T-cell (primary cell): ENCODE measurements at regions not wholly inside any gene's neighbourhood (a gene's known extent, or its start where the extent isn't known, plus 50 kb on each side); places are given as distances from the start of the nearest gene placed in this dataset.
"Not testable (repeated sequence)": the region's sequence is repeated elsewhere in the genome, so short reads cannot be mapped to it uniquely, and the experiment has no call there.

Source experiments
- ATAC-seq, 4 experiments: fragments of 200-7000 bp in 3 of 4; fragments of 150-1000 bp in 1 of 4; cut with Tn5 transposase; replicated peaks in 1 of 4; 1 replicate in 3 of 4; 2 replicates in 1 of 4; pipeline ENCODE4 v1.10.0; 2021; ENCODE audit warnings: moderate library complexity in 3 of 4, mild to moderate bottlenecking in 2 of 4, moderate number of reproducible peaks in 1 of 4
- CTCF ChIA-PET, 2 donors: fragments of 300-600 bp; sonication (Branson Sonifier 250); formaldehyde crosslinking; loops; one replicate each; lab custom pipeline; 2022; ENCODE audit warnings: antibody characterized with exemption in 2 of 2; lab: Charles Lee
- POLR2A ChIA-PET, 2 donors: fragments of 300-600 bp; sonication (Branson Sonifier 250); formaldehyde crosslinking; loops; one replicate each; lab custom pipeline; 2022; ENCODE audit warnings: antibody characterized with exemption in 2 of 2; lab: Charles Lee
- DNase-seq, 35 experiments: peaks; one replicate each; pipeline versions ENCODE4 v3.0.0 to v3.0.0-alpha.2; 2013 to 2023
- H3K27ac ChIP-seq: one replicate; pipeline ENCODE4 v1.5.1; 2013; ENCODE audit warnings: low read length
- H3K27me3 ChIP-seq, 2 experiments: replicated peaks in 1 of 2; 1 replicate in 1 of 2; 2 replicates in 1 of 2; pipeline versions ENCODE4 v1.6.1 to v1.7.0; 2013; ENCODE audit warnings: low read length in 1 of 2, mixed read lengths in 1 of 2; ENCODE audit not compliant: control insufficient read depth in 2 of 2, insufficient read depth in 2 of 2; ENCODE audit errors: extremely low read depth in 1 of 2
- H3K36me3 ChIP-seq, 2 donors: 1 replicate in 1 of 2; 2 replicates in 1 of 2; pipeline versions ENCODE4 v1.6.1 to v1.7.0; 2013; ENCODE audit warnings: low read length in 1 of 2; ENCODE audit not compliant: control insufficient read depth in 2 of 2, insufficient read depth in 1 of 2; ENCODE audit errors: extremely low read depth in 1 of 2
- H3K4me1 ChIP-seq, 2 experiments: 1 replicate in 1 of 2; 2 replicates in 1 of 2; pipeline versions ENCODE4 v1.6.1 to v1.7.0; 2013; ENCODE audit warnings: low read length in 2 of 2, mixed read lengths in 1 of 2; ENCODE audit not compliant: insufficient read depth in 2 of 2, control insufficient read depth in 1 of 2; ENCODE audit errors: extremely low read depth in 1 of 2
- H3K4me3 ChIP-seq, 2 donors: 1 replicate in 1 of 2; 2 replicates in 1 of 2; pipeline versions ENCODE4 v1.5.1 to v1.7.0; 2013; ENCODE audit warnings: mild to moderate bottlenecking in 2 of 2, low read length in 1 of 2, moderate library complexity in 1 of 2; ENCODE audit not compliant: control insufficient read depth in 1 of 2; ENCODE audit errors: extremely low read depth in 1 of 2
- H3K9me3 ChIP-seq: 2 replicates; pipeline ENCODE4 v1.7.0; 2013
- H3K27ac Mint-ChIP-seq, 2 donors: one replicate each; pipeline ENCODE4 v1.8.0; 2020 to 2021; ENCODE audit warnings: mild to moderate bottlenecking in 2 of 2, mixed read lengths in 2 of 2
- H3K27me3 Mint-ChIP-seq, 2 donors: one replicate each; pipeline ENCODE4 v1.8.0; 2021 to 2022; ENCODE audit warnings: mixed read lengths in 2 of 2
- H3K36me3 Mint-ChIP-seq: one replicate; pipeline ENCODE4 v1.8.0; 2021; ENCODE audit warnings: mixed read lengths
- H3K4me1 Mint-ChIP-seq, 3 donors: one replicate each; pipeline ENCODE4 v1.8.0; 2020 to 2022; ENCODE audit warnings: mixed read lengths in 3 of 3, mild to moderate bottlenecking in 1 of 3
- H3K4me3 Mint-ChIP-seq, 3 donors: one replicate each; pipeline ENCODE4 v1.8.0; 2020 to 2022; ENCODE audit warnings: mild to moderate bottlenecking in 3 of 3, mixed read lengths in 3 of 3, moderate library complexity in 3 of 3
- H3K9me3 Mint-ChIP-seq, 3 donors: one replicate each; pipeline ENCODE4 v1.8.0; 2020 to 2022; ENCODE audit warnings: mixed read lengths in 3 of 3
- WGBS: methylation state at CpG from one replicate; pipeline ENCODE4 v1.1.5; 2013; ENCODE audit warnings: missing lambda C conversion rate; ENCODE audit not compliant: insufficient coverage; 5-methylcytosine and 5-hydroxymethylcytosine counted together

DNA sequence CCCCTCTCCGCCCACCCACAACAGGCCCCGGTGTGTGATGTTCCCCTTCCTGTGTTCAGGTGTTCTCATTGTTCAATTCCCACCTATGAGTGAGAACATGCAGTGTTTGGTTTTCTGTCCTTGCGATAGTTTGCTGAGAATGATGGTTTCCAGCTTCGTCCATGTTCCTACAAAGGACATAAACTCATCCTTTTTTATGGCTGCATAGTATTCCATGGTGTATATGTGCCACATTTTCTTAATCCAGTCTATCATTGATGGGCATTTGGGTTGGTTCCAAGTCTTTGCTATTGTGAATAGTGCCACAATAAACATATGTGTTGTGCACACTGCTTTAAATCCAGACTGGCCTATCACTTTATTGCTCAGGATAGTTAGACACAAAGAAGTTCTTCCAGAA is 309.1 kb downstream of the MTX2 start:
- WGBS: no CpG with 5 or more reads among the region's 4 CpGs
- H3K9me3 Mint-ChIP-seq, POLR2A ChIA-PET, H3K9me3 ChIP-seq, DNase-seq, ATAC-seq, H3K27me3 ChIP-seq, H3K27ac Mint-ChIP-seq, H3K4me1 ChIP-seq, H3K4me3 Mint-ChIP-seq, H3K27ac ChIP-seq, H3K36me3 Mint-ChIP-seq, H3K4me3 ChIP-seq, H3K4me1 Mint-ChIP-seq, H3K36me3 ChIP-seq: not testable (repeated sequence)
- H3K27me3 Mint-ChIP-seq: peaks cover 15 to 29% of the 10 kb centered on the region in 2 donors
- CTCF ChIA-PET: interaction anchor here in 1 of 2 donors (1.5 kb wide), 1 partner anchor 24 kb away, joined by 3 read pairs; no protein-coding TSS in a partner anchor

DNA sequence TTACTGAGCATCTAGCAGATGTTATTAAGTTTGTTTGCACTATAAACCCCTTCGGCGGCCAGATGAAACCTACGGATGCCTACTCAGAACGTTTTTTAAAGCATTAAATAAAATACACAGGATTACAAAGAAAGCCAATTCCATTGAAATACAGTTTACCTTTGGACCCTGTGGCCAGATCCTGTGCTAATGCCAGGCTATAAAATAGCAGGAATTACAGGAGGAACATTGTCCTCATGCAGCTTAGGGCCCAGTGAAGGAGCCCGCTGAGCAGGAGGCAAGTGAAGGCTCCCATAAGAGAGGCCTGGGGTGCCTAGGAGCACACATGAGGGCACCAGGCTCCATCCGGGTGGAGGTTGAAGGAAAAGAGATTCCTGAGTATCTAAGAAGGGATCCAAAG is 310.4 kb downstream of the MTX2 start:
- no peaks in the 10 kb centered on the region for H3K36me3 Mint-ChIP-seq
- no peaks in the 10 kb centered on the region for H3K4me1 ChIP-seq
- H3K9me3 Mint-ChIP-seq: no peaks in the 10 kb centered on the region
- no peak for ATAC-seq
- no peak overlapping the region for H3K27ac Mint-ChIP-seq
- no peak overlapping the region for H3K27ac ChIP-seq
- H3K4me1 Mint-ChIP-seq: no peaks in the 10 kb centered on the region
- peaks cover 3 to 6% of the 10 kb centered on the region in 2 experiments for H3K27me3 ChIP-seq
- H3K4me3 Mint-ChIP-seq: no peak overlapping the region
- H3K27me3 Mint-ChIP-seq: peaks cover 20 to 29% of the 10 kb centered on the region in 2 donors
- CTCF ChIA-PET: no interaction called here
- H3K9me3 ChIP-seq: no peaks in the 10 kb centered on the region
- 87% methylated on average over 4 of the region's 6 CpGs for WGBS
- DNase-seq: no peak
- no peak overlapping the region for H3K4me3 ChIP-seq
- no peaks in the 10 kb centered on the region for H3K36me3 ChIP-seq
- POLR2A ChIA-PET: no interaction called here

DNA sequence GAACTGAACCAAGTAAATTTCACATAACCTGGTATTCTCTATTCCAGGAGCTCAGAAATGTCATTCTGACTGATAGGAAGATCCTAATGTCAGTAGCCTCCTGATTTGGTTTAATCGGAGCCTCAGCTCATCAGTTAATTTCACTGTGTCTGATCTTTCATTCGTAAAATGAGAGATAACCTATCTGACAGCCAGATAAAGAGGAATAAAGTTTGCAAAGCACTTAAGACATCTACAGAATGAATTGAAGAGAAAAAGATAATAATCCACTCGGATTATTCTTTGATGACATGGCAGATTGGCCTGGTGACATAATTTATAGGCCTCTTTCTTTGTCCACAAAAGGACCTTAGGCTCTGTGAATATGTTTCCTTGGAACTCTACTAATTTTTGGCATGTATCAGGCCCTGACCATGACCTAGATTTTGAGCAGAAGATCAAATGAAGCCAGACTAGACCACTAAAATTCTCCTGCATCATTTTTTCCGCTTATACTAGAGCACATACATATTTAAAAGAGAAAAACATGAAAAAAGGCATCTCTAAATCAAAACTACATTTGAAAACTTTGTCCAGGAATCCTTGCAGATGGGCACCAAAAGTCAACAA is 312.4 kb downstream of the MTX2 start:
- no peak for DNase-seq
- ChIA-PET POLR2A (no interaction called here), CTCF (no interaction called here)
- no peak for ATAC-seq
- WGBS: 71% methylated on average over 1 of the region's 4 CpGs
- Histone ChIP-seq H3K27ac (no peak overlapping the region), H3K36me3 (no peaks in the 10 kb centered on the region), H3K9me3 (no peaks in the 10 kb centered on the region), H3K4me1 (no peaks in the 10 kb centered on the region), H3K27me3 (peaks cover 0 to 9% of the 10 kb centered on the region in 2 experiments), H3K4me3 (no peak overlapping the region)
- H3K4me1 Mint-ChIP-seq: no peaks in the 10 kb centered on the region
- peaks cover 22 to 34% of the 10 kb centered on the region in 2 donors for H3K27me3 Mint-ChIP-seq
- H3K4me3 Mint-ChIP-seq: no peak overlapping the region
- H3K9me3 Mint-ChIP-seq: no peaks in the 10 kb centered on the region
- H3K36me3 Mint-ChIP-seq: no peaks in the 10 kb centered on the region
- H3K27ac Mint-ChIP-seq: no peak overlapping the region

DNA sequence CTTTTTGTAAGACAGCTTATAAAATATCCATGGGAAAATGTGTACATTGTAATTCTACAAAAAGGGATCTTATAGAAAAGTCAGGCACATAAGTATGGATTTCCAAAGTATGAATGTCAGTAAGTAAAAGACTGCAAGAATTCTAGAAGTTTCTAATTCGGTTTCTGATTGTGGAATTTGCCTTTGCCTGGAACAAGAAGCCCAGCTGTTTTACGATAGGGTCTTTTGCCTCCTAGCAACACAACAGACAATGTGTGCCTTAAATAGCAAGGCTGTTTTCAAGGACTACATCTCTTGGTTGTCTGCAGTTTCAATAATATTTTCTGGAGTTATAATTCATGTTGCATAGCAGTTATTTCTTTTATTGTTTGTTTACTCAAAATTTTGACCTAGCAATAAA is 312.9 kb downstream of the MTX2 start:
- Mint-ChIP-seq H3K27me3 (peaks cover 27 to 32% of the 10 kb centered on the region in 2 donors), H3K9me3 (no peaks in the 10 kb centered on the region), H3K4me1 (no peaks in the 10 kb centered on the region), H3K36me3 (no peaks in the 10 kb centered on the region), H3K4me3 (no peak overlapping the region), H3K27ac (no peak overlapping the region)
- no peak overlapping the region for H3K4me3 ChIP-seq
- no peaks in the 10 kb centered on the region for H3K9me3 ChIP-seq
- no CpG with 5 or more reads among the region's 2 CpGs for WGBS
- H3K27ac ChIP-seq: no peak overlapping the region
- POLR2A ChIA-PET: no interaction called here
- DNase-seq (no peak), ATAC-seq (no peak)
- H3K27me3 ChIP-seq: peaks cover 0 to 9% of the 10 kb centered on the region in 2 experiments
- CTCF ChIA-PET: no interaction called here
- H3K36me3 ChIP-seq: no peaks in the 10 kb centered on the region
- no peaks in the 10 kb centered on the region for H3K4me1 ChIP-seq

DNA sequence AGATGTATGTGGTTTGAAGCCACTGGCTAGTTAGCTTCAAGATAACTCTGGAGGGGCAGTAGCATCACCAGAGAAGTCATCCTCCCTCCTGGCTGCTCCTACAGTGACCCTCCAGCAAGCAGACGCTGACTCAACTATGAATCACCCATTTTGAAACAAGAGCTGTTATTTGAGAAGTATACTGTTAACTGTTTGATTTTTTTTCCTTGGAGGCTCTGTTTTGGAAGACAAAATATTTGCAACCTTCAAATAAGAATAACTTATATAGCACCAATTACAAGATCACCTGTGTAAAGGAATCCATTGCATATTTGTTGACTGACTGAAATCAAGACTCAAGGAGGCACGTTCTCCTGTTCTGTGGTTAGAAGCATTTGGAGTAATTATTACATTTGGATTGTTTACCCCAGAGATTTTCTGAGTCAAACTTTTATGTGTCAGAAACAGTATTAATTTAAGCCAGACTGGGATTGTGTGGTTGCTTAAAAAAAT is 313.8 kb downstream of the MTX2 start:
- no peaks in the 10 kb centered on the region for H3K36me3 Mint-ChIP-seq
- Histone ChIP-seq H3K9me3 (no peaks in the 10 kb centered on the region), H3K27ac (no peak overlapping the region), H3K4me1 (no peaks in the 10 kb centered on the region), H3K27me3 (peaks cover 0 to 9% of the 10 kb centered on the region in 2 experiments), H3K36me3 (no peaks in the 10 kb centered on the region), H3K4me3 (no peak overlapping the region)
- ChIA-PET POLR2A (no interaction called here), CTCF (interaction anchor here in 1 of 2 donors (0.5 kb wide), 1 partner anchor 16 kb away, joined by 3 read pairs; no protein-coding TSS in a partner anchor)
- no peaks in the 10 kb centered on the region for H3K4me1 Mint-ChIP-seq
- no CpG with 5 or more reads among the region's 2 CpGs for WGBS
- H3K9me3 Mint-ChIP-seq: no peaks in the 10 kb centered on the region
- H3K27ac Mint-ChIP-seq: no peak overlapping the region
- H3K4me3 Mint-ChIP-seq: no peak overlapping the region
- DNase-seq (no peak), ATAC-seq (no peak)
- peaks cover 28 to 31% of the 10 kb centered on the region in 2 donors for H3K27me3 Mint-ChIP-seq

DNA sequence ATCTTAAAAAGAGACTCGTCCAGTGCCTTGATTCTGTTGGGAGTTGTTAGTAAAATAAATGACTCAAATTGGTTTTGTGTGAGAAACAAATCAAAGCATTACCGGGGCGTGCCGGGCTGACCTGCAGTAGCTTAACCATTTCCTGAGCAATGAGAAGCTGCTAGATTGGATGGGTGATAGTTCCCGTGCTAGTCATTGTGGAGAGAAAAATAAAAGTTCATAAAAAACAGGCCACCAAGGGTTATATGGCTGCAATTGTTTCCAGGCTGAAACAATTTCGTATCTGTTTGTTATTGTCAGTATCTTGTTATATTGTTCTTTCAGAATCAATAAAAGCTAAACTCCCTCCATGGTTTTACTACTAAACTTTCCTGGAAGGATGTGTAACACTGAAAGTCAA is 314.4 kb downstream of the MTX2 start:
- ATAC-seq: no peak
- Mint-ChIP-seq H3K27ac (no peak overlapping the region), H3K4me1 (no peaks in the 10 kb centered on the region), H3K27me3 (peaks cover 29 to 31% of the 10 kb centered on the region in 2 donors), H3K36me3 (no peaks in the 10 kb centered on the region), H3K4me3 (no peak overlapping the region), H3K9me3 (no peaks in the 10 kb centered on the region)
- no peaks in the 10 kb centered on the region for H3K9me3 ChIP-seq
- no peaks in the 10 kb centered on the region for H3K4me1 ChIP-seq
- H3K4me3 ChIP-seq: no peak overlapping the region
- ChIA-PET CTCF (interaction anchor here in 1 of 2 donors (0.5 kb wide), 1 partner anchor 17 kb away, joined by 3 read pairs; no protein-coding TSS in a partner anchor), POLR2A (no interaction called here)
- H3K27me3 ChIP-seq: peaks cover 0 to 9% of the 10 kb centered on the region in 2 experiments
- no peak for DNase-seq
- 19% methylated on average over 3 of the region's 6 CpGs for WGBS
- no peaks in the 10 kb centered on the region for H3K36me3 ChIP-seq
- H3K27ac ChIP-seq: no peak overlapping the region
